ENCODE measurements at regions not wholly inside any gene's neighbourhood (a gene's known extent, or its start where the extent isn't known, plus 50 kb on each side); places are given as distances from the start of the nearest gene placed in this dataset.

GRCh38 chr21:15275615-15276235, 210.9 kb upstream of the NRIP1 start:
- no peak for TF ChIP-seq CTCF (IDR thresholded peaks at IDR 0.05)
- no peak for TF ChIP-seq POLR2A (IDR thresholded peaks at IDR 0.05)

Measured in prostate gland (tissue), 2 donors.